ENCODE measurements at regions not wholly inside any gene's neighbourhood (a gene's known extent, or its start where the extent isn't known, plus 50 kb on each side); places are given as distances from the start of the nearest gene placed in this dataset.

GRCh38 chr11:82676483-82677094 lies 57.1 kb downstream of the FAM181B start:
- no peak for DNase-seq

DNA sequence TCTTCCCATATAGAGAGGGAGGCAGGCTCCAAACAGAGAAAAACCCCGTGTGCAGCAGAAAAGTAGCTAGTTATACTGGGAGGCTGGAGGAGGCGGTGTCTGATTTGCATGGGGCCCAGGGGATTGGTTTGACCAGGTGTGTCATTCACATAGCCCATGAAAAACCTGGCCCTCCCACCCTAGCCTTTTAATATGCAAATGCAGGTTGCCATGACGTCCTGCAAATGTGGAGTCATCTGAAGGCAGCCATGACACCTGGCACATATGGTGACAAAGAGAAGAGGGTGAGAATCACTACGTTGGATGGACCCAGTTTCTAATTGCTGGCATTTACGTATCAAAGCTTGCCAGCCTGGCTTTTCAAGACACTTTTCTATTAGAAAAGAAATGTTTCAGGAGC lies 57.8 kb downstream of the FAM181B start:
- no peak for DNase-seq

GRCh38 chr11:82673631-82674030 lies 60.0 kb downstream of the FAM181B start:
- no peak for DNase-seq

DNA sequence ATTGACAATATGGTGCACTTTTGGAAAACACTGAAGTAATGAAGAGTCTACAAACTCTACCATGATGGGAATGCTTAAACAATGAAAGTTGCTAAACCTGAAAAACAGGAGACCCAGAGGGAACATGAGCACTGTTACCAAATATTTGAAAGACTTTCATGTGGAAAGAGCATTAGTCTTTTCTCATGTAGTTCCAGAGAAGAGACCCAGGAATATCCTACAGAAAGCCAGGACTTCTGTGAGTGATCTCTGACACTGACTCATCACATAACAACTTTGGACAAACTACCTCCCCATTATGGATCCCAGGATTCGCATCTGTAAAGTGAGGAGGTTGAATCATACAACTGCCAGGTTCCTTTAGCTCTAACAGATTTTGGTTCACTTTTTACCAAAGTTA lies 62.2 kb downstream of the FAM181B start:
- no peak for DNase-seq

DNA sequence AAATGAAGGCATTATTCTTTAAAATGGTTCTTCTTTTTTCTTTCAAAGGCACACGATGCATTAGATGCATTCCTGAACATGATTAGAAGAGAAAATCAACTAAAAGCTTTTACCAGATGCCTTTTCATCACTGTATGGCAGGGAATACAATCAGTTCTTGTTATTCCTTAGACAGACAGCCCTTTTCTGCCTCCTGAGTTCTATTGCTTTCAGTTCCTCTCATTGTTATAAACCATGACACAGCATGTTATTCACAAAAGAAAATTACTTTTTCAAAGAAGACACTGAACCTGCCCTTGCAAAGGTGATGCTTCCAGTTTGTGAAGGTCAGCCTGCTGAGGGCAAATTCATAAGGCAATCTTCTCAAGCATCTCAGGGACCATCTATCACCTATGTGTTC lies 70.1 kb downstream of the FAM181B start:
- DNase-seq: no peak

DNA sequence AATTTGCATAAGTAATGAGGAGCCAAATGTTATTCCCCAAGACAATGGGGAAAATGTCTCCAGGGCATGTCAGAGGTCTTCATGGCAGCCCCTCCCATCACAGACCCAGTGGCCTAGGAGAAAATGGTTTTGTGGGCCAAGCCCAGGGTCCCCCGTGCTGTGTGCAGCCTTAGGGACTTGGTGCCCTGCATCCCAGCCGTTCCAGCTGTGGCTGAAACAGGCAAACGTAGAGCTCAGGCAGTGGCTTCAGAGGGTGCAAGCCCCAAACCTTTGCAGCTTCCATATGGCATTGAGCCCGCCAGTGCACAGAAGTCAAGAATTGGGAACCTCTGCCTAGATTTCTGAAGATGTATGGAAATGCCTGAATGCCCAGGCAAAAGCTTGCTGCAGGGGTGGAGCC lies 79.9 kb downstream of the FAM181B start:
- DNase-seq: no peak

DNA sequence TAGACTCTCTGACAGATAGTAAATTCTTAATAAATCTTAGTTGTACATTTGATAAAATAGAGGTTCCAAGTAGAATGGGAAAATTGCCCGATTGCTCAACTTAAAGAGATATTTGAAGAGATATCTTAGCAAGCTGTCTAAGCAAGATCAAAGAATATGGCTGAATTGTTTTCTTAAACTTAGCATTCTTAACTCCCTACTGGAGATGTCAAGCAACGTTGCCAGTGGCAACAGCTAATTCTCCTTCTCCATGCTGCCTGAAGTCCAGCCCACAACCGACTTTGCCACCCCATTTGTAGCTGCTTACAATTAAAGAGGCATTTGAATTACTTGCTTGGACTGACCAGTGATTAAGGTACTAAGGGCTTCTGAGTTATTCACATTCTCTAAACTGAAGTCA lies 94.4 kb downstream of the FAM181B start:
- DNase-seq: no peak

DNA sequence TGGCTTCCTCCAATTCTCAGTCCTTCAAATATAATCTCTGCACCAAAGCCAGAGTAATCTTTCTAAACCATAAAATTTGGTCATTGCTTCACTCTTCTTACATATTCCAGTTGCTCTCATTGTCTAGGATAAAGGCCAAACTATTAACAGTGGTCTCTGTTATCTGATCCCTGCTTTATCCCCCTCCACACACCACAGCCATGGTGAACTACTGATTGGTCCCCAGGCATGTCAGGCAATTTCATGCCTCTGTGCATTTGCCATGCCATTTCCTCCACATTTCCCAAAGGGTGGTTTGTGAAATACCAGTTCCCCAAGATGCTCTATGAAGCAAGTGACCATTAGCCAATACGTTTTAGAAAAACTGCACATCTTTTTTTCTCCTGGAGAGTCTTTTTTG lies 97.0 kb downstream of the FAM181B start:
- no peak for DNase-seq

- DNase-seq: no peak
Observed at GRCh38 chr11:82634091-82634490, 99.6 kb downstream of the FAM181B start.

GRCh38 chr11:82631722-82632630 lies 101.7 kb downstream of the FAM181B start:
- DNase-seq: no peak

DNA sequence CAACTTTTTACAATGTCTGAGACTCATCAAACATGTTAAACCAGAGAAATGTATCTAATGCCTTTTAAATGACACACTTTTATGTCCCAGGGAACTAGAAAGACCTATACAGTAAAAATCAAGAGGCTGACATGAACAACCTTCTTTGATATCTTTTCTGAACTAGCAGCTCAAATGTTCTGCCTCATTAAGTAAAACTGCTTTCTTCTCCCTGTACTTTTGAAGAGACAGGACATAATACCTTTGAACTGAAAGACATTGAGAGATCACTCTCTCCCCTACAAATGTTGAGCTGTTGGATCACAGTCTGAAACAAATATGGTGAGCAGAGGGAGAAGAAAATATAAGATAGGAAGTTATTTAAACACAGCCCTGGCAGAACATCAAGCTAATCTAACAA lies 123.0 kb downstream of the FAM181B start:
- no peak for DNase-seq

DNA sequence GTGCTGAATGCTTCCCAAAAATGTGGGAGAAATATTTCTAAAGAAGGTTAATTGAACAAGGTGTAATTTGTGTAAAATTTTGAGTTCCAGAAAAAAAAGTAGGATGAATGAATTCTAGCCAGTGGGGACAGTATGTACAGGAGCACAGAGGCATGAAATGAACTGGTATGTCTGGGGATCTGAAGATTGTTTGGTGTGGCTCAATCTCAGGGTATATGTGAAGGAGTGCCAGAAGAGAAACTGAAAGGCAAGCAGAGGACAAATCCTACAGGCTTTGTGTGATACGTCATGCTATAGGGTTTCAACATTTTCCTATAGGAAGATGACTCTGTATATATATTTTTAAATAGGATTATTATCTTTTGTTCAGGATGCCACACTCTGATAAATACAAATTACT lies 126.9 kb downstream of the FAM181B start:
- DNase-seq: no peak

GRCh38 chr11:82601711-82602110 lies 132.0 kb downstream of the FAM181B start:
- DNase-seq: no peak

DNA sequence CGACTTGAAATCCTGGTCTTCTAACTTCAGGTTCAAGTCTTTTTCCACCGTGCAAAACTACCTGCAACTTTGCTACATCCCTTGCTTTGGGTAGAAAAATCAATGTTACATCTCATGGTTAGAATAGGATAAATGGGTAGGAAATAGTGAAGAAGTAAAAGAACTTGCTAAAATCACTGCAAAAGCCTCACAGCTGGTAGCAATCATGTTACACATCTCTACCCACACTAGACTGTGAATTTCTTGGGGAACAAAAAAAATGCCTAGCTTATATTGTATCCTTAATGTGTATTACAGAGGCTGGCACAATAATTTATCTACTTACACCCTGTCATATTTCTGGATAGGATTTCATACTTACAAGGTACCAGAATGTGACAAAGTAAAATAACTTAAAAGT lies 133.8 kb downstream of the FAM181B start:
- DNase-seq: no peak

DNA sequence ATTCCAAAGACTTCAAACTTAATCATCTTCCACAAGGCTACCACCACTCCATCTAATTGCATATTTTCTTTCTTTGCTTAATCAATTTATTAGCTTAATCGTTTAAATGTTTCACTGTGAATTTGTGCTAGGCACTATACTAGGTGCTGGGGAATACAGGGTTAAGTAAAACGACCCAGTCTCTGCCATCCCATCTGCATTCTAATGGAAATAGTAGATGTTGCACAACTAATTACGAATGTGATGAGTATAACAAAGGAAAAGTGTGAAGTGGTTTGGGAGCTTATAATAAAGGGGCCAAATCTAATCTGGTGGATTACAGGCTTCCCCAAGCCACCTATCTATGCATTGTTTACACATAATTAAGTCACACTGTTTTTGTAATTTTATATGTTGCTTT lies 147.1 kb downstream of the FAM181B start:
- DNase-seq: no peak

DNA sequence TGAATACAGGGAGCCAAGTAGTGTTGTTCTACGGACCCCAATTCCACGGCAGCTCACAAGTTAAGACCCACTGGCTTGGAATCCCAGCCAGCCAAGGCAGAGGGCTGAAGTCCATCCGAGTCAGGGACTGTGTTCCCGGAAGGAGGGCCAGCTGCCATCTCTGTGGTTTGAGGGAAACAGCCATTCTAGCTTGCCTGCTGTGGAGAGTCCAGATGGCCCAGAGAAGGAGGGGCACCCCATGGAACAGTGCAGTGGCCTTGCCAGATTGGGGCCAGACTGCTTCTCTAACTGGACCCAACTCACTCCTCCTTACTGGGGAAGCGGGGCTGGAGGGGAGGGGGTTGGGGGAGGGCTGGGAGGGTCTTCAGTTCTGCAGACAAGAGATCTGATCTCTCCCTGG lies 156.4 kb downstream of the FAM181B start:
- no peak for DNase-seq

DNA sequence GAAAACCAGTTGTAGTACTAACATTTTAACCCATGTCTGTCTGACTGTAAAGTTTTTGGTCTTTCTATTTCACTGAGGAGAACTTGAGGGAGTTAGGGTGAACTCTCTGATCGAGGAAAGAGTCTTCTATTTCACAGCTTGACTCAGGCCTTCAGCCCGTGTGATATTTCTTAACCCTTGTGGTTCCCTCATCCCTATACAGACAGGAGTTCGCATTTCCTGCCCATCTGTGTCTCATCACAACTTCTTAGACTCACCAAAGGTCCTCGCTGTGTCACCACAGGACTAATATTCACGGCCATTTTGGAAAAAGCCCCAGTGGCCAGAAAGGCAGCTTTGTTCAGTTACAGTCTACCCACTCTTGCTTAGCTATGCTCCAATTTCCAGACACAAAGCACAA lies 172.8 kb downstream of the FAM181B start:
- no peak for DNase-seq

DNA sequence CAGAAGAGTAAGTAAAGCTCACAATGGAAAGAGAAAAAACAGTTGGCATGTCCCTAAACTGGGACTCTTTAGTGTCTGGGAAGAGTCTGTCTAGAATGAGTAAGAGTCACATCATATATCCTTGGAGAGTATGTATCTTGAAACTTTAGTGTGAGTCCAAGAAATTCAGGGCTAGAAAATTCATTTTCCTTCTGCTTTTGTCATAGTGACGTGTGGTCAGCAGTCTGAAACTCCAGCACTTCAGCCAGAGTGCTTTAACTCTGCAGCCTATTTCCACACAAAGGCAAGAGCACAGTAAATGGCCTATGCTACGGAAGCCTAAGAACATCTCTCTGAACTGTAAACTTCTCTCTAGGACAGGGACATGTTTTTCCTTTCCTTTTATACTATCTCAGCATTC lies 174.1 kb downstream of the FAM181B start:
- no peak for DNase-seq

GRCh38 chr11:82557274-82557673 lies 176.4 kb downstream of the FAM181B start:
- DNase-seq: peak; percentile 10

DNA sequence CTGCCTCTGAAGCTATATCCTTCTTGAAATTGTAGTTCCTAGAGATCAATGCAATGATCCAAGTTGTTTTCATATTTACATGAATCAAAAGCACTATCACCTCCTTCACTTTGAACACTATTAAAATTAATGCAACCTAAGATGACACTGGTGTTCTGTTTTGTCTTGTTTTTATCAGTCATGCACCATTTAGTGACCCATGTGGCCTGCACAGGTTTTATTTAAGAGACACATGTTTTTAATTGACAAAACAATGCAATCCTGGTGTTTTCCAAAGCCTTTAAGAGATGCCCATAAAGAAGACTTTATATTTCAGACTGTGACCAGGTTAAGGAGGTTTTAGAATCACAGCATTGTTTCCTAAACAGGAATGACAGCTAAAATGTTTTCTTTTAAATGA lies 177.5 kb downstream of the FAM181B start:
- no peak for DNase-seq

DNA sequence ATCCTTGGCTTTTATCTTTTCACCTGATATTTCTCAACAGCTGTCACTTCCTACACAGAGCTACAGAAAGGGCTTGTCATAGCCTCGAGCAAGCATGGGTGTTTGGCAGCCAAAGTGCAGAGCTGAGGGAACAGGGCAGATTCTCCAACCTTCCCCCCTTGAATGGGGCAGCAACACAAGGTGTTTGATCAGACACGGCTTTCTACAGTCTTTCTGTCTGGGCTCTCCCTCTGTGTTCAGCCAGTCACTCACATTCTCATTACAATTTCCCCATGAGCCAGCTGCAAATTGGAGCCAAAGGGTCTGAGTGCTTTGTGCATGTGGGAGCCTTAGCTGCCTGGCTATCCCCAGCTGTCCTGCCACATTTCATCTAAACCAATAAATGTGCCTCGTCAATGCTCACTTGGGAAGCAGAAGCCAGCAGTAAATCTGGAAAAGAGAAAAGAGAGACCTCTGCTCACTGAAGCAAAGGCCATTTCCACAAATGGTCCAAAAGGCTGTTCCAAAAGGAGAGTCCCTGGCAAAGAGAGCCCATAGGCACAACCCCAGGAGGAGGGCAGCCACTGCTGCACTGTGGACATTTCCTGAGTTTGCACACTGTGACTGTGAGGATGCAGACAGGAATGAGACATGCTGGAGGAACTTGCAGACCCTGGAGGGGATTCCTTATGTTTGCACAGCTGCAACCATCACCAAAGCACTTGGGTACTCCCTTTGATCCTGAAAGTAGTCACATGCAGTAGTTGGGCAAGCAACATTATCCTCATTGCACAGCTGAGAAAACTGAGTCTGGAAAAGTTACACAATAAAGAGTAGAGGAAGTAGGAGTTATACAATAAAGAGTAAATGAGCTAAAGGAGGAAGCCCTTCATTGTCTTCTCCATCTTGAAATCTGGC lies 186.8 kb downstream of the FAM181B start:
- DNase-seq: no peak

GRCh38 chr11:82539669-82540068 lies 194.0 kb downstream of the FAM181B start:
- no peak for DNase-seq

DNA sequence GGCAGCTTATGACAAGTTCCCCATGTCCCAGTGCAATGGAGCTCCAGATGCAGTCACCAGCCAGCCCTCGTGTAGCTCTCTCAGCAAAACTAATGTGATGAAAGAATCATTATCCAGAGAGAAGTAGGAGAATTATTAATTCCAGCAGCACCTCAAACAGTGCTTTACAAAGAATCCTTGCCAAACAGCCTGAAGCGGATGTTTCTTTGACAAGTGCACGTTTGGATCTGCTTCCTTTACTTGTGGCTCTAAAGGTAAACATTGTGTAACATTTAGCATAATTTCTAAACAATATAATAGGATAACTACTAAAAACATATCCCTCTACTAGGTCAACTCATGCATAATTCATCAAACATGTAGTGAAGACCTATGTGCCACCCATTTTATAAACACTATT lies 197.0 kb downstream of the FAM181B start:
- no peak for DNase-seq
